GM23338 (cell line): ENCODE measurements at regions not wholly inside any gene's neighbourhood (a gene's known extent, or its start where the extent isn't known, plus 50 kb on each side); places are given as distances from the start of the nearest gene placed in this dataset.

Experiments used
- ATAC-seq: fragments of 200-7000 bp; cut with Tn5 transposase; 3 replicates; pipeline ENCODE4 v1.9.1; 2020
- DNase-seq: peaks from one replicate; pipeline ENCODE4 v3.0.0-alpha.2; 2015; ENCODE audit warnings: low spot score
- H2AFZ ChIP-seq: fragments of 200-600 bp; sonication (generic); 2 replicates; pipeline ENCODE4 v1.8.0; 2016; ENCODE audit warnings: antibody characterized with exemption, mild to moderate bottlenecking, moderate library complexity
- H3F3A ChIP-seq: fragments of 200-600 bp; sonication (generic); replicated peaks from 2 replicates; pipeline ENCODE4 v1.8.0; 2017; ENCODE audit warnings: antibody characterized with exemption, mixed run types, low read depth
- H3K27ac ChIP-seq: fragments of 200-600 bp; sonication (generic); 2 replicates; pipeline ENCODE4 v1.6.1; 2016; ENCODE audit warnings: low read depth
- H3K27me3 ChIP-seq: fragments of 200-600 bp; sonication (generic); 2 replicates; pipeline ENCODE4 v1.8.0; 2016; ENCODE audit warnings: mild to moderate bottlenecking, mixed run types, moderate library complexity; ENCODE audit not compliant: insufficient read depth
- H3K36me3 ChIP-seq: fragments of 200-600 bp; sonication (generic); 2 replicates; pipeline ENCODE4 v1.8.0; 2016; ENCODE audit warnings: mild to moderate bottlenecking; ENCODE audit not compliant: insufficient read depth
- H3K4me1 ChIP-seq: fragments of 200-600 bp; sonication (generic); 2 replicates; pipeline ENCODE4 v1.8.0; 2016; ENCODE audit warnings: mild to moderate bottlenecking, moderate library complexity; ENCODE audit not compliant: insufficient read depth
- H3K4me2 ChIP-seq: fragments of 200-600 bp; sonication (generic); 2 replicates; pipeline ENCODE4 v1.7.1; 2017; ENCODE audit warnings: mixed run types
- H3K4me3 ChIP-seq: fragments of 200-600 bp; sonication (generic); 2 replicates; pipeline ENCODE4 v1.6.1; 2016; ENCODE audit warnings: mixed run types
- H3K79me2 ChIP-seq: fragments of 200-600 bp; sonication (generic); replicated peaks from 2 replicates; pipeline ENCODE4 v1.8.0; 2017; ENCODE audit warnings: mild to moderate bottlenecking; ENCODE audit not compliant: insufficient read depth
- H3K9me2 ChIP-seq: fragments of 200-600 bp; sonication (generic); 2 replicates; pipeline ENCODE4 v1.8.0; 2017; ENCODE audit not compliant: insufficient read depth
- H4K20me1 ChIP-seq: fragments of 200-600 bp; sonication (generic); replicated peaks from 2 replicates; pipeline ENCODE4 v1.8.0; 2017; ENCODE audit warnings: mild to moderate bottlenecking; ENCODE audit not compliant: insufficient read depth
- H3K27ac Mint-ChIP-seq: 2 replicates; pipeline ENCODE4 v1.8.0; 2020; ENCODE audit warnings: inconsistent platforms, mild to moderate bottlenecking, moderate library complexity, mixed read lengths
- H3K27me3 Mint-ChIP-seq: 3 replicates; pipeline ENCODE4 v1.8.0; 2022; ENCODE audit warnings: low read depth, mild to moderate bottlenecking, moderate library complexity, mixed read lengths, inconsistent platforms; ENCODE audit not compliant: insufficient read depth, poor library complexity
- H3K36me3 Mint-ChIP-seq: 3 replicates; pipeline ENCODE4 v1.8.0; 2021; ENCODE audit warnings: low read depth, mild to moderate bottlenecking, inconsistent platforms, moderate library complexity, mixed read lengths
- H3K4me1 Mint-ChIP-seq: 3 replicates; pipeline ENCODE4 v1.8.0; 2020; ENCODE audit warnings: mild to moderate bottlenecking, inconsistent platforms, mixed read lengths
- H3K4me3 Mint-ChIP-seq: 3 replicates; pipeline ENCODE4 v1.8.0; 2021; ENCODE audit warnings: moderate library complexity, mild to moderate bottlenecking, inconsistent platforms, mixed read lengths
- H3K9me3 Mint-ChIP-seq: 3 replicates; pipeline ENCODE4 v1.8.0; 2020; ENCODE audit warnings: moderate library complexity, mild to moderate bottlenecking, inconsistent platforms, mixed read lengths
- CREB1 ChIP-seq: fragments of 250-450 bp; sonication (Bioruptor Pico); IDR thresholded peaks from 2 replicates; pipeline ENCODE4 v1.5.0; 2020; ENCODE audit warnings: low read depth, mild to moderate bottlenecking, moderate library complexity
- EZH2phosphoT487 ChIP-seq: fragments of 200-600 bp; sonication (generic); IDR thresholded peaks from one replicate; pipeline ENCODE4 v1.8.1; 2018; ENCODE audit warnings: antibody characterized with exemption; ENCODE audit not compliant: unreplicated experiment
- JUNB ChIP-seq: IDR thresholded peaks from one replicate; pipeline ENCODE4 v1.6.1; 2016; ENCODE audit warnings: antibody characterized with exemption; ENCODE audit not compliant: unreplicated experiment
- POLR2AphosphoS5 ChIP-seq: IDR thresholded peaks from 2 replicates; pipeline ENCODE4 v1.6.1; 2016; ENCODE audit warnings: antibody characterized with exemption, low read depth
- STAT1 ChIP-seq: IDR thresholded peaks from one replicate; pipeline ENCODE4 v1.6.1; 2016; ENCODE audit warnings: antibody characterized with exemption; ENCODE audit not compliant: unreplicated experiment
- TF ChIP-seq, protein P1 (sequence below), 2 experiments: fragments of 200-600 bp in 1 of 2; sonication (generic) in 1 of 2; conservative IDR thresholded peaks; 2 replicates each; pipeline versions ENCODE4 v1.5.1 to v1.6.1; 2016 to 2017; ENCODE audit warnings: antibody characterized with exemption in 2 of 2, low read depth in 2 of 2, mild to moderate bottlenecking in 2 of 2, moderate library complexity in 1 of 2

DNA sequence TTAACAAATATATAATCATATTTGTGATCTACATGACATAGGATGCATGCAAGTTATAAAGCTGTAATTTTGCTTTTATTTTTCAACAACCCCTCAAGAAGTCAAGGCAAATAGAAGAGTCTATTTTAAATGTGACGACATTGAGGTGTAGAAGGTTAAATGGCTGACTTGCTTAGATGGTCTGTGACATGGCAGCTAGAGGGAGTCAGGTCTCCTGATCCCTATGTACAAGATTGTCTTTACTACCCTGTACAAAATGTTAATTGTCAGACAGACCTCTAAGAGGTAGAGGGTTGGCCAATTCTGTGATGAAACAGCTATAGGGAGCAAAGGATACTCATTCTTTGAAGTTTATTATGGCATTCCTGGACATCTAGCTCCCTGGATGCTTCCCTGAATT, 380.9 kb upstream of the MEF2C start:
- H3K4me3 ChIP-seq = no peak overlapping the region
- no peaks in the 10 kb centered on the region; the same call in 1 of the 2 replicates for H3K9me2 ChIP-seq
- no peaks in the 10 kb centered on the region for H4K20me1 ChIP-seq
- H3K4me1 ChIP-seq = no peaks in the 10 kb centered on the region
- Mint-ChIP-seq H3K9me3 (no peaks in the 10 kb centered on the region), H3K4me3 (no peak overlapping the region), H3K36me3 (no peaks in the 10 kb centered on the region), H3K27me3 (no peaks in the 10 kb centered on the region), H3K27ac (no peak overlapping the region), H3K4me1 (no peaks in the 10 kb centered on the region)
- DNase-seq (no peak), ATAC-seq (no peak)
- no peak overlapping the region for H3K4me2 ChIP-seq
- no peaks in the 10 kb centered on the region for H3K36me3 ChIP-seq
- no peak for TF ChIP-seq POLR2AphosphoS5
- TF ChIP-seq, protein P1, sequence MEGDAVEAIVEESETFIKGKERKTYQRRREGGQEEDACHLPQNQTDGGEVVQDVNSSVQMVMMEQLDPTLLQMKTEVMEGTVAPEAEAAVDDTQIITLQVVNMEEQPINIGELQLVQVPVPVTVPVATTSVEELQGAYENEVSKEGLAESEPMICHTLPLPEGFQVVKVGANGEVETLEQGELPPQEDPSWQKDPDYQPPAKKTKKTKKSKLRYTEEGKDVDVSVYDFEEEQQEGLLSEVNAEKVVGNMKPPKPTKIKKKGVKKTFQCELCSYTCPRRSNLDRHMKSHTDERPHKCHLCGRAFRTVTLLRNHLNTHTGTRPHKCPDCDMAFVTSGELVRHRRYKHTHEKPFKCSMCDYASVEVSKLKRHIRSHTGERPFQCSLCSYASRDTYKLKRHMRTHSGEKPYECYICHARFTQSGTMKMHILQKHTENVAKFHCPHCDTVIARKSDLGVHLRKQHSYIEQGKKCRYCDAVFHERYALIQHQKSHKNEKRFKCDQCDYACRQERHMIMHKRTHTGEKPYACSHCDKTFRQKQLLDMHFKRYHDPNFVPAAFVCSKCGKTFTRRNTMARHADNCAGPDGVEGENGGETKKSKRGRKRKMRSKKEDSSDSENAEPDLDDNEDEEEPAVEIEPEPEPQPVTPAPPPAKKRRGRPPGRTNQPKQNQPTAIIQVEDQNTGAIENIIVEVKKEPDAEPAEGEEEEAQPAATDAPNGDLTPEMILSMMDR (conservative IDR thresholded peaks at IDR 0.05; ENCODE audit: low read depth in 2 of 2) = peak; percentile 11 to 43; a peak in 2 of 4 replicates
- H3F3A ChIP-seq = no peaks in the 10 kb centered on the region
- H2AFZ ChIP-seq = no peak overlapping the region
- no peaks in the 10 kb centered on the region for H3K27me3 ChIP-seq
- no peaks in the 10 kb centered on the region for H3K79me2 ChIP-seq
- H3K27ac ChIP-seq = no peak overlapping the region

GRCh38 chr5:89262030-89262429, 379.0 kb upstream of the MEF2C start:
- H3K4me1 ChIP-seq = no peaks in the 10 kb centered on the region
- no peak for TF ChIP-seq JUNB
- TF ChIP-seq, protein P1 (conservative IDR thresholded peaks at IDR 0.05; ENCODE audit: low read depth in 2 of 2) = no peak
- TF ChIP-seq CREB1 (CRISPR knock-in tag) = no peak
- no peak for TF ChIP-seq POLR2AphosphoS5
- TF ChIP-seq STAT1 = no peak
- no peaks in the 10 kb centered on the region for H3K79me2 ChIP-seq
- Mint-ChIP-seq H3K36me3 (no peaks in the 10 kb centered on the region), H3K9me3 (no peaks in the 10 kb centered on the region), H3K4me3 (no peak overlapping the region), H3K27ac (no peak overlapping the region), H3K4me1 (0 out of 3 replicates have a peak, but pooled peaks cover 2% of the 10 kb centered on the region), H3K27me3 (no peaks in the 10 kb centered on the region)
- ATAC-seq = no peak
- H3K4me3 ChIP-seq = no peak overlapping the region
- no peaks in the 10 kb centered on the region; the same call in 1 of the 2 replicates for H3K9me2 ChIP-seq
- no peaks in the 10 kb centered on the region for H3F3A ChIP-seq
- H3K4me2 ChIP-seq = no peak overlapping the region
- no peak overlapping the region for H3K27ac ChIP-seq
- no peak for DNase-seq
- H3K36me3 ChIP-seq = no peaks in the 10 kb centered on the region
- H2AFZ ChIP-seq = no peak overlapping the region
- H4K20me1 ChIP-seq = no peaks in the 10 kb centered on the region
- H3K27me3 ChIP-seq = no peaks in the 10 kb centered on the region

GRCh38 chr5:89260254-89260653, 377.3 kb upstream of the MEF2C start:
- no peak overlapping the region for H3K4me3 Mint-ChIP-seq
- Histone ChIP-seq H3K36me3 (no peaks in the 10 kb centered on the region), H3K27me3 (no peaks in the 10 kb centered on the region), H3K4me2 (no peak overlapping the region), H4K20me1 (no peaks in the 10 kb centered on the region), H3K4me1 (no peaks in the 10 kb centered on the region), H3K79me2 (no peaks in the 10 kb centered on the region), H3K9me2 (no peaks in the 10 kb centered on the region; the same call in 1 of the 2 replicates), H3K4me3 (no peak overlapping the region), H3F3A (no peaks in the 10 kb centered on the region), H3K27ac (no peak overlapping the region), H2AFZ (no peak overlapping the region)
- no peaks in the 10 kb centered on the region for H3K36me3 Mint-ChIP-seq
- H3K4me1 Mint-ChIP-seq = 0 out of 3 replicates have a peak, but pooled peaks cover 2% of the 10 kb centered on the region
- no peaks in the 10 kb centered on the region for H3K27me3 Mint-ChIP-seq
- H3K27ac Mint-ChIP-seq = no peak overlapping the region
- no peaks in the 10 kb centered on the region; the same call in 2 of the 3 replicates for H3K9me3 Mint-ChIP-seq
- DNase-seq (no peak), ATAC-seq (no peak)
- TF ChIP-seq, protein P1 (conservative IDR thresholded peaks at IDR 0.05; ENCODE audit: low read depth in 2 of 2) = peak in 1 of 2 experiments; percentile 29; a peak in 2 of 4 replicates
- TF ChIP-seq EZH2phosphoT487 = no peak
